ENCODE measurements at regions not wholly inside any gene's neighbourhood (a gene's known extent, or its start where the extent isn't known, plus 50 kb on each side); places are given as distances from the start of the nearest gene placed in this dataset.

GRCh38 chr2:128547667-128548066, 229.0 kb upstream of the HS6ST1 start:
- DNase-seq (ENCODE audit: low spot score, unreplicated experiment): no peak

GRCh38 chr2:128548461-128548891, 229.8 kb upstream of the HS6ST1 start:
- no peak for TF ChIP-seq CTCF (IDR thresholded peaks at IDR 0.05; ENCODE audit: unreplicated experiment)
- Mint-ChIP-seq H3K27ac (no peak overlapping the region), H3K4me3 (ENCODE audit: low read depth) (no peak overlapping the region), H3K4me1 (ENCODE audit: low read depth) (no peaks in the 10 kb centered on the region), H3K36me3 (ENCODE audit: insufficient read depth) (no peaks in the 10 kb centered on the region), H3K27me3 (peaks cover 23% of the 10 kb centered on the region), H3K9me3 (ENCODE audit: low read depth) (no peaks in the 10 kb centered on the region)
- DNase-seq (ENCODE audit: low spot score, unreplicated experiment): no peak

More at GRCh38 chr2:128547667-128548066, 229.0 kb upstream of the HS6ST1 start:
- H3K27ac Mint-ChIP-seq: no peak overlapping the region
- no peaks in the 10 kb centered on the region for H3K36me3 Mint-ChIP-seq (ENCODE audit: insufficient read depth)
- H3K4me3 Mint-ChIP-seq (ENCODE audit: low read depth): no peak overlapping the region
- TF ChIP-seq CTCF (IDR thresholded peaks at IDR 0.05; ENCODE audit: unreplicated experiment): no peak
- H3K9me3 Mint-ChIP-seq (ENCODE audit: low read depth): no peaks in the 10 kb centered on the region
- H3K4me1 Mint-ChIP-seq (ENCODE audit: low read depth): no peaks in the 10 kb centered on the region
- H3K27me3 Mint-ChIP-seq: peaks cover 30% of the 10 kb centered on the region

- Mint-ChIP-seq H3K27me3 (peaks cover 17% of the 10 kb centered on the region), H3K4me1 (ENCODE audit: low read depth) (no peaks in the 10 kb centered on the region), H3K36me3 (ENCODE audit: insufficient read depth) (no peaks in the 10 kb centered on the region), H3K4me3 (ENCODE audit: low read depth) (no peak overlapping the region), H3K9me3 (ENCODE audit: low read depth) (no peaks in the 10 kb centered on the region), H3K27ac (no peak overlapping the region)
- no peak for DNase-seq (ENCODE audit: low spot score, unreplicated experiment)
- TF ChIP-seq CTCF (IDR thresholded peaks at IDR 0.05; ENCODE audit: unreplicated experiment): no peak
Measured at GRCh38 chr2:128549094-128549493, 230.4 kb upstream of the HS6ST1 start.

- H3K27me3 Mint-ChIP-seq: peaks cover 18% of the 10 kb centered on the region
- DNase-seq (ENCODE audit: low spot score, unreplicated experiment): no peak
- no peaks in the 10 kb centered on the region for H3K4me1 Mint-ChIP-seq (ENCODE audit: low read depth)
- H3K27ac Mint-ChIP-seq: no peak overlapping the region
- TF ChIP-seq CTCF (IDR thresholded peaks at IDR 0.05; ENCODE audit: unreplicated experiment): no peak
- H3K36me3 Mint-ChIP-seq (ENCODE audit: insufficient read depth): no peaks in the 10 kb centered on the region
- no peaks in the 10 kb centered on the region for H3K9me3 Mint-ChIP-seq (ENCODE audit: low read depth)
- H3K4me3 Mint-ChIP-seq (ENCODE audit: low read depth): no peak overlapping the region
Measured at GRCh38 chr2:128549646-128550260, 231.1 kb upstream of the HS6ST1 start.

- Mint-ChIP-seq H3K27me3 (peaks cover 14% of the 10 kb centered on the region), H3K4me3 (ENCODE audit: low read depth) (no peak overlapping the region), H3K27ac (no peak overlapping the region), H3K9me3 (ENCODE audit: low read depth) (no peaks in the 10 kb centered on the region), H3K36me3 (ENCODE audit: insufficient read depth) (no peaks in the 10 kb centered on the region), H3K4me1 (ENCODE audit: low read depth) (no peaks in the 10 kb centered on the region)
- no peak for DNase-seq (ENCODE audit: low spot score, unreplicated experiment)
- no peak for TF ChIP-seq CTCF (IDR thresholded peaks at IDR 0.05; ENCODE audit: unreplicated experiment)
Measured at GRCh38 chr2:128550389-128550788, 231.7 kb upstream of the HS6ST1 start.
